Cardiac fibroblast (primary cell): ENCODE measurements at regions not wholly inside any gene's neighbourhood (a gene's known extent, or its start where the extent isn't known, plus 50 kb on each side); places are given as distances from the start of the nearest gene placed in this dataset.
"Not testable (repeated sequence)": the region's sequence is repeated elsewhere in the genome, so short reads cannot be mapped to it uniquely, and the experiment has no call there.

Experiments
- DNase-seq, 2 donors: peaks; one replicate each; pipeline versions ENCODE4 v3.0.0 to v3.0.0-alpha.2; 2010; ENCODE audit warnings: low read depth in 2 of 2
- H3K4me3 ChIP-seq, 2 donors: replicated peaks in 1 of 2; 1 replicate in 1 of 2; 2 replicates in 1 of 2; pipeline ENCODE4 v1.5.1; 2011; ENCODE audit warnings: low read depth in 2 of 2, low read length in 2 of 2, mild to moderate bottlenecking in 2 of 2, moderate library complexity in 1 of 2
- CTCF ChIP-seq: IDR thresholded peaks from one replicate; pipeline ENCODE4 v1.5.1; 2011; ENCODE audit warnings: low read depth, mild to moderate bottlenecking, low read length, inconsistent platforms

DNA sequence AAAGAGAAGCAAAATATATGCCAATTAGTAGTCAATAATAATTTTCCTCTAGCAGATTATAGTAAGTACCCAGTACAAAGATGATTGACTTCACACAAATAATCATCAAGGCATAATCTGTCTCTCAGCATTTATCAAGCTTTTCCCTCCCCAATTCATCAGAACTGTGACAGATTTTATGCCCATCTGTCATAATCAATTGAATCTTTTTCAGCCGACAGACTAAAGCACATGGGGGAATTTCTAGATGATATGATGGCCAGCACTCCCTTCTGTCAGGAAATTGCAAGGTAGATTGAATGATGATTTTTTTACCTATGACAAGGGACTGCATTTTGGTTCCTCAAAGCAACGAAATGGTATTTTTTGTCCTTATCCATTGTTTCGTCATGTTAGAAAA, 227.1 kb upstream of the CYLC2 start:
- no peak for DNase-seq
- no peak overlapping the region for H3K4me3 ChIP-seq
- no peak for TF ChIP-seq CTCF

DNA sequence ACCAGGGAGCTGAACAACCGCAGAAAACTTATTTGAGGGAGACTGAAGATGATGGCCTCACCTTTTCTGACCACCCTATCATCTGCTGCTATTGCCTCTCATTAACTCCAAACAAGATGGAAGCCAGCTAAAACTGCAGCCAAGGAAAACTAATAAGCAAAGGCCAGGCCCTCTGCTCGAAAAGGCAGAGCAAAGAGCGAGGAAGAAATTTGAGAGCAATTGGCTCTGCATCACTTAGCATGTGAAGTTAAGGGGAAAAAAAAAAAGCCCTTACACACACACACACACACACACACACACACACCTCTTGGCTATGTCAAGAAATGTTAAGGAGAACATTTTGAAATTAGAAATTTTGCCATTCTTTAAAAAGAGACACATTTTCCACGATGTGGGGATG, 228.1 kb upstream of the CYLC2 start:
- no peak for TF ChIP-seq CTCF
- DNase-seq = no peak
- H3K4me3 ChIP-seq = no peak overlapping the region

GRCh38 chr9:102740578-102740977, 254.6 kb upstream of the CYLC2 start:
- no peak overlapping the region for H3K4me3 ChIP-seq
- no peak for DNase-seq
- no peak for TF ChIP-seq CTCF

GRCh38 chr9:102728946-102729345, 266.2 kb upstream of the CYLC2 start:
- TF ChIP-seq CTCF = no peak
- DNase-seq = no peak
- no peak overlapping the region for H3K4me3 ChIP-seq

GRCh38 chr9:102714184-102714583, 280.9 kb upstream of the CYLC2 start:
- no peak for TF ChIP-seq CTCF
- DNase-seq = no peak
- H3K4me3 ChIP-seq = no peak overlapping the region

- not testable (repeated sequence) for DNase-seq, H3K4me3 ChIP-seq
Observed at GRCh38 chr9:102712910-102713309, 282.2 kb upstream of the CYLC2 start.

DNA sequence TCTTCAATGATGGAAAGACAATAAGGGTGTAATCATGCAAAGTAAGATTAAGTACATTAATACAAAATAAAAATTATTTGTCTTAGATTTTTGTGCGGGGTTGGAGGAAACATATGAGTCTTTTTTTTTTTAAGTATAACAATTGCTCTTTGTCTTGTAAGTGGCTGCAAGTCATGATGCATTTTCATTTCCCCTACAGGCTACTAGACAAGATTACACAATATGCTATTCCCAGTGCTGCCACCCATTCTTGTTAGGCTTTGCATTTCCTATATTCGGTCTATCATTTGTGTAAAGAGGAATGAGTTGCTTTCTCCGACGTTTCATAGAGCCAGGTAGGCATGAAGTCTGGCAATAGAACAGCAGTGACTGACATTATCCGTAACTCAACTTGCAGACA, 294.2 kb upstream of the CYLC2 start:
- no peak overlapping the region for H3K4me3 ChIP-seq
- no peak for DNase-seq
- no peak for TF ChIP-seq CTCF
